Neural cell (in vitro differentiated cells): ENCODE measurements at regions not wholly inside any gene's neighbourhood (a gene's known extent, or its start where the extent isn't known, plus 50 kb on each side); places are given as distances from the start of the nearest gene placed in this dataset.
"Not testable (repeated sequence)": the region's sequence is repeated elsewhere in the genome, so short reads cannot be mapped to it uniquely, and the experiment has no call there.

Experiments used
- H2AFZ ChIP-seq: fragments of 200-600, 300-800 bp; sonication (generic), shearing (Covaris generic); 2 replicates; pipeline ENCODE4 v1.6.0; 2014; ENCODE audit warnings: low read depth, mild to moderate bottlenecking, antibody characterized with exemption, low read length, moderate library complexity
- H3F3A ChIP-seq: fragments of 200-600 bp; shearing (Covaris generic); 2 replicates; pipeline ENCODE4 v1.6.1; 2016; ENCODE audit warnings: mild to moderate bottlenecking, moderate library complexity, mixed read lengths, antibody characterized with exemption, low read length; ENCODE audit not compliant: insufficient read depth, poor library complexity, severe bottlenecking
- H3K27ac ChIP-seq: fragments of 200-600, 300-800 bp; sonication (generic), shearing (Covaris generic); 2 replicates; pipeline ENCODE4 v1.5.1; 2014; ENCODE audit warnings: mild to moderate bottlenecking, low read length, moderate library complexity
- H3K27me3 ChIP-seq: fragments of 300-800, 200-600 bp; sonication (generic), shearing (Covaris generic); 2 replicates; pipeline ENCODE4 v1.6.0; 2014; ENCODE audit warnings: mild to moderate bottlenecking, low read depth, low read length, moderate library complexity; ENCODE audit not compliant: insufficient read depth
- H3K36me3 ChIP-seq: fragments of 300-800, 200-600 bp; sonication (generic), shearing (Covaris generic); 2 replicates; pipeline ENCODE4 v1.5.1; 2014; ENCODE audit warnings: mild to moderate bottlenecking, antibody characterized with exemption, low read length, moderate library complexity; ENCODE audit not compliant: insufficient read depth
- H3K4me2 ChIP-seq: fragments of 300-800, 200-600 bp; sonication (generic), shearing (Covaris generic); 2 replicates; pipeline ENCODE4 v1.6.0; 2014; ENCODE audit warnings: mild to moderate bottlenecking, low read length
- H3K4me3 ChIP-seq: fragments of 300-800, 200-600 bp; sonication (generic), shearing (Covaris generic); 2 replicates; pipeline ENCODE4 v1.5.1; 2014; ENCODE audit warnings: mild to moderate bottlenecking, low read length, moderate library complexity
- H3K79me2 ChIP-seq: fragments of 200-600 bp; shearing (Covaris generic); replicated peaks from 2 replicates; pipeline ENCODE4 v1.6.0; 2014; ENCODE audit warnings: mild to moderate bottlenecking, low read length, moderate library complexity; ENCODE audit not compliant: insufficient read depth
- H3K9ac ChIP-seq: fragments of 300-800, 200-600 bp; sonication (generic), shearing (Covaris generic); 2 replicates; pipeline ENCODE4 v1.6.1; 2016; ENCODE audit warnings: mild to moderate bottlenecking, low read length, mixed read lengths
- H3K9me2 ChIP-seq: fragments of 200-600 bp; shearing (Covaris generic); 2 replicates; pipeline ENCODE4 v1.6.1; 2016; ENCODE audit warnings: mild to moderate bottlenecking, low read length, mixed read lengths; ENCODE audit not compliant: insufficient read depth
- H3K9me3 ChIP-seq: fragments of 200-600, 300-800 bp; sonication (generic), shearing (Covaris generic); 2 replicates; pipeline ENCODE4 v1.6.1; 2016; ENCODE audit warnings: mild to moderate bottlenecking, mixed run types, low read length, moderate library complexity, mixed read lengths
- H4K20me1 ChIP-seq: fragments of 200-600 bp; shearing (Covaris generic); 2 replicates; pipeline ENCODE4 v1.6.1; 2016; ENCODE audit warnings: mild to moderate bottlenecking, mixed run types; ENCODE audit not compliant: insufficient read depth
- EP300 ChIP-seq: fragments of 450-650 bp; conservative IDR thresholded peaks from 2 replicates; pipeline ENCODE4 v1.6.1; 2014; ENCODE audit warnings: antibody characterized with exemption, mild to moderate bottlenecking, moderate library complexity; ENCODE audit not compliant: poor library complexity, severe bottlenecking
- EZH2 ChIP-seq: fragments of 200-600, 300-800 bp; shearing (Covaris generic), sonication (generic); IDR thresholded peaks from 2 replicates; pipeline ENCODE4 v1.6.1; 2014; ENCODE audit warnings: antibody characterized with exemption, low read length, borderline replicate concordance, mild to moderate bottlenecking; ENCODE audit not compliant: insufficient read depth, poor library complexity, severe bottlenecking
- MXI1 ChIP-seq: fragments of 450-650 bp; conservative IDR thresholded peaks from 2 replicates; pipeline ENCODE4 v1.6.1; 2014; ENCODE audit warnings: antibody characterized with exemption, mild to moderate bottlenecking; ENCODE audit not compliant: poor library complexity, severe bottlenecking
- POLR2AphosphoS5 ChIP-seq: IDR thresholded peaks from 2 replicates; pipeline ENCODE4 v1.6.1; 2012
- RAD21 ChIP-seq: fragments of 450-650 bp; conservative IDR thresholded peaks from 2 replicates; pipeline ENCODE4 v1.6.1; 2014; ENCODE audit warnings: antibody characterized with exemption, mild to moderate bottlenecking, moderate library complexity
- SMC3 ChIP-seq: fragments of 450-650 bp; conservative IDR thresholded peaks from 2 replicates; pipeline ENCODE4 v1.6.1; 2014; ENCODE audit warnings: antibody characterized with exemption, mild to moderate bottlenecking, moderate library complexity; ENCODE audit not compliant: poor library complexity
- TAF1 ChIP-seq: IDR thresholded peaks from 2 replicates; pipeline ENCODE4 v1.6.1; 2012; ENCODE audit warnings: low read depth
- TF ChIP-seq, protein P1 (sequence below): IDR thresholded peaks from 2 replicates; pipeline ENCODE4 v1.6.1; 2012; ENCODE audit warnings: borderline replicate concordance
- TF ChIP-seq, protein P2 (sequence below): fragments of 450-650 bp; IDR thresholded peaks from 2 replicates; pipeline ENCODE4 v1.5.1; 2014; ENCODE audit warnings: antibody characterized with exemption, mild to moderate bottlenecking, moderate library complexity; ENCODE audit not compliant: poor library complexity, severe bottlenecking

DNA sequence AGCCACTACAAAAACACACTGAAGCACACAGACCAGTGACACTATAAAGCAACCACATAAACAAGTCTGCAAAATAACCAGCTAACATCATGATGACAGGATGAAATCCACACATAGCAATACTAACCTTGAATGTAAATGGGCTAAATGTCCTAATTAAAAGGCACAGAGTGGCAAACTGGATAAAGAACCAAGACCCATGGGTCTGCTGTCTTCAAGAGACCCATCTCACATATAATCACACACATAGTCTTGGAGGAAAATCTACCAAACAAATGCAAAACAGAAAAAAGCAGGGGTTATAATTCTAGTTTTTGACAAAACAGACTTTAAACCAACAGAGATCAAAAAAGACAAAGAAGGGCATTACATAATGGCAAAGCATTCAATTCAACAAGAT, 144.4 kb downstream of the GASK1B start:
- not testable (repeated sequence) for H3K79me2 ChIP-seq, H3K9me2 ChIP-seq, H3F3A ChIP-seq, H3K4me2 ChIP-seq, H3K9me3 ChIP-seq, H3K27ac ChIP-seq, H3K27me3 ChIP-seq, H3K36me3 ChIP-seq, H4K20me1 ChIP-seq, H3K4me3 ChIP-seq, H2AFZ ChIP-seq, H3K9ac ChIP-seq

DNA sequence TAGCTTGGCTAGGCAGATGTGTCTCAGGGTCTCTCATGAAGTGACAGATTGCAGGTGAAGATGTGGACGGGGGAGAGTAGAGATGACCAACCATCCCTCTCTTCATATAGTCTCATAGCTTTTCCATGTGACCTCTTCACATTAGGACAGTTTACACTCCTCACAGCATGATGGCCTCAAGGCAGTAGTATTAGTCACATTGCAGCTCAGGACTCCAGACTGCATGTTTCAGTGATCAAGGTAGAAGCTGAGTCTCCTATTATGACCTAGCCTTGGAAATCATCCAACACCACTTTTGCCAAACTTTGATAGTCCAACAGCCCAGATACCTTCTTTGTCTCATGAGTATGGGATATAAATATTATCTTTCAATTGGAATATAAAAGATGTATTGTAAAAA, 147.7 kb downstream of the GASK1B start:
- TF ChIP-seq RAD21: no peak
- TF ChIP-seq SMC3: no peak
- no peak for TF ChIP-seq EZH2
- no peak for TF ChIP-seq EP300
- TF ChIP-seq, protein P1, sequence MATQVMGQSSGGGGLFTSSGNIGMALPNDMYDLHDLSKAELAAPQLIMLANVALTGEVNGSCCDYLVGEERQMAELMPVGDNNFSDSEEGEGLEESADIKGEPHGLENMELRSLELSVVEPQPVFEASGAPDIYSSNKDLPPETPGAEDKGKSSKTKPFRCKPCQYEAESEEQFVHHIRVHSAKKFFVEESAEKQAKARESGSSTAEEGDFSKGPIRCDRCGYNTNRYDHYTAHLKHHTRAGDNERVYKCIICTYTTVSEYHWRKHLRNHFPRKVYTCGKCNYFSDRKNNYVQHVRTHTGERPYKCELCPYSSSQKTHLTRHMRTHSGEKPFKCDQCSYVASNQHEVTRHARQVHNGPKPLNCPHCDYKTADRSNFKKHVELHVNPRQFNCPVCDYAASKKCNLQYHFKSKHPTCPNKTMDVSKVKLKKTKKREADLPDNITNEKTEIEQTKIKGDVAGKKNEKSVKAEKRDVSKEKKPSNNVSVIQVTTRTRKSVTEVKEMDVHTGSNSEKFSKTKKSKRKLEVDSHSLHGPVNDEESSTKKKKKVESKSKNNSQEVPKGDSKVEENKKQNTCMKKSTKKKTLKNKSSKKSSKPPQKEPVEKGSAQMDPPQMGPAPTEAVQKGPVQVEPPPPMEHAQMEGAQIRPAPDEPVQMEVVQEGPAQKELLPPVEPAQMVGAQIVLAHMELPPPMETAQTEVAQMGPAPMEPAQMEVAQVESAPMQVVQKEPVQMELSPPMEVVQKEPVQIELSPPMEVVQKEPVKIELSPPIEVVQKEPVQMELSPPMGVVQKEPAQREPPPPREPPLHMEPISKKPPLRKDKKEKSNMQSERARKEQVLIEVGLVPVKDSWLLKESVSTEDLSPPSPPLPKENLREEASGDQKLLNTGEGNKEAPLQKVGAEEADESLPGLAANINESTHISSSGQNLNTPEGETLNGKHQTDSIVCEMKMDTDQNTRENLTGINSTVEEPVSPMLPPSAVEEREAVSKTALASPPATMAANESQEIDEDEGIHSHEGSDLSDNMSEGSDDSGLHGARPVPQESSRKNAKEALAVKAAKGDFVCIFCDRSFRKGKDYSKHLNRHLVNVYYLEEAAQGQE: no peak
- TF ChIP-seq TAF1: no peak
- no peak for TF ChIP-seq POLR2AphosphoS5
- TF ChIP-seq, protein P2, sequence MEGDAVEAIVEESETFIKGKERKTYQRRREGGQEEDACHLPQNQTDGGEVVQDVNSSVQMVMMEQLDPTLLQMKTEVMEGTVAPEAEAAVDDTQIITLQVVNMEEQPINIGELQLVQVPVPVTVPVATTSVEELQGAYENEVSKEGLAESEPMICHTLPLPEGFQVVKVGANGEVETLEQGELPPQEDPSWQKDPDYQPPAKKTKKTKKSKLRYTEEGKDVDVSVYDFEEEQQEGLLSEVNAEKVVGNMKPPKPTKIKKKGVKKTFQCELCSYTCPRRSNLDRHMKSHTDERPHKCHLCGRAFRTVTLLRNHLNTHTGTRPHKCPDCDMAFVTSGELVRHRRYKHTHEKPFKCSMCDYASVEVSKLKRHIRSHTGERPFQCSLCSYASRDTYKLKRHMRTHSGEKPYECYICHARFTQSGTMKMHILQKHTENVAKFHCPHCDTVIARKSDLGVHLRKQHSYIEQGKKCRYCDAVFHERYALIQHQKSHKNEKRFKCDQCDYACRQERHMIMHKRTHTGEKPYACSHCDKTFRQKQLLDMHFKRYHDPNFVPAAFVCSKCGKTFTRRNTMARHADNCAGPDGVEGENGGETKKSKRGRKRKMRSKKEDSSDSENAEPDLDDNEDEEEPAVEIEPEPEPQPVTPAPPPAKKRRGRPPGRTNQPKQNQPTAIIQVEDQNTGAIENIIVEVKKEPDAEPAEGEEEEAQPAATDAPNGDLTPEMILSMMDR: no peak
- no peak for TF ChIP-seq MXI1
- Histone ChIP-seq H3K9me2 (no peaks in the 10 kb centered on the region), H2AFZ (no peak overlapping the region), H3K27ac (no peak overlapping the region), H3K4me2 (no peak overlapping the region), H3K36me3 (no peaks in the 10 kb centered on the region), H3F3A (no peaks in the 10 kb centered on the region), H4K20me1 (no peaks in the 10 kb centered on the region), H3K4me3 (no peak overlapping the region), H3K27me3 (no peaks in the 10 kb centered on the region), H3K9ac (no peak overlapping the region), H3K9me3 (no peaks in the 10 kb centered on the region), H3K79me2 (no peaks in the 10 kb centered on the region)

DNA sequence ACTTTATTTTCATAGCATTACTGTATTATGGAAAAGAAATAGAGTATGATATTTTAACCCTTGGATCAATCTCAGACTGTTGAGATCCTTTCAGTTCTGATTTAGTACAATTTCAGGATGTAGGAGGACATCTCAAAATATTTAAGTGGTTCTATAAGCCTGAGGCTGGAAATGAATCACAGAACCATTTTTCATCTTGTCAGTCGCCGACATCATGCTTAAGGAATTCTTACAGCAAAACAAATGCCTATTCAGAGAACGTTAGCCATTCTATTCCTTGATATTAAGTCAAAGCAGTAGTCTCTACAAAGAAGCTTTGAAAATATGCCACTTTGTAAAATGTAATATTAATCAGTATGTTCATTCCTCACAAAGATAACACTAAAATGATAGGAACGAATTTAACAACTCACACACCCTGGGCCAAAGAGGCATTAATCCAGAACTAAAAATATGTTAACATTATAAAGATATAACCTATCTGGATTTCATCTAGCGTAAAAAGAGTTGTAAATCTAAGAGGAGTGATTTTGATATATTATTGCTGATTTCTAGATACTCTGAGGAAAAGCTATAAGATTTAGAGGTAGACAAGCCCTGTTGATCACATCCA, 152.0 kb downstream of the GASK1B start:
- H4K20me1 ChIP-seq: no peaks in the 10 kb centered on the region
- H3K9me2 ChIP-seq: no peaks in the 10 kb centered on the region
- H3K4me3 ChIP-seq: no peak overlapping the region
- no peaks in the 10 kb centered on the region for H3K36me3 ChIP-seq
- H2AFZ ChIP-seq: no peak overlapping the region
- no peaks in the 10 kb centered on the region for H3K27me3 ChIP-seq
- no peak overlapping the region for H3K9ac ChIP-seq
- no peaks in the 10 kb centered on the region for H3K9me3 ChIP-seq
- no peak overlapping the region for H3K4me2 ChIP-seq
- no peaks in the 10 kb centered on the region for H3K79me2 ChIP-seq
- TF ChIP-seq, protein P2: no peak
- TF ChIP-seq, protein P1: no peak
- TF ChIP-seq EP300 (no peak), RAD21 (no peak), TAF1 (no peak), EZH2 (no peak), SMC3 (no peak), MXI1 (no peak), POLR2AphosphoS5 (no peak)
- H3F3A ChIP-seq: no peaks in the 10 kb centered on the region
- H3K27ac ChIP-seq: no peak overlapping the region
